ENCODE measurements at regions not wholly inside any gene's neighbourhood (a gene's known extent, or its start where the extent isn't known, plus 50 kb on each side); places are given as distances from the start of the nearest gene placed in this dataset.
"Not testable (repeated sequence)": the region's sequence is repeated elsewhere in the genome, so short reads cannot be mapped to it uniquely, and the experiment has no call there.

DNA sequence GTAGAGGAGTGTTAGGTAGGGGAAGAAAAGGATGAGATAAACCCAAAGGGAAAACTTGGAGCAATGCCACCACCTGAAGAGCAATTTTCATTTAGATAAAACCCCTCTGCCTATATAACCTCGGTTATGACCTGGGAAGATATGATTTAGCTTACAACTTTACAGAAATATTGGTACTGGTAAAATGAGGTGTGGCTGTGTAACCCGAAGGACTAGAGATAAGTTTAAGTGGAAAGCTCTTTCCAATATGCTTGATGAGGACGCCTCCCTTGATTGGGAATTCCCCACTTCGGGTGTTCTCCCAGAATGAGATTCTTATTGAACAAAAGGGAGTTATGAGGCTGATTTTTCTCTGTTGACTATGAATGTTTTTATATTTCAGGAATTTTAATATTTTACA, 109.5 kb upstream of the CDK6 start:
- H3K27ac ChIP-seq = no peak overlapping the region
- no peaks in the 10 kb centered on the region for H3K36me3 ChIP-seq
- intact Hi-C loops (cut with DNase I; ENCODE audit: low total_unique reads) = no loop called here
- no peaks in the 10 kb centered on the region for H3K27me3 ChIP-seq
- TF ChIP-seq POLR2A (IDR thresholded peaks at IDR 0.05) (no peak), EP300 (IDR thresholded peaks at IDR 0.05) (no peak), POLR2AphosphoS5 (IDR thresholded peaks at IDR 0.05) (no peak)
- TF ChIP-seq, protein P1, sequence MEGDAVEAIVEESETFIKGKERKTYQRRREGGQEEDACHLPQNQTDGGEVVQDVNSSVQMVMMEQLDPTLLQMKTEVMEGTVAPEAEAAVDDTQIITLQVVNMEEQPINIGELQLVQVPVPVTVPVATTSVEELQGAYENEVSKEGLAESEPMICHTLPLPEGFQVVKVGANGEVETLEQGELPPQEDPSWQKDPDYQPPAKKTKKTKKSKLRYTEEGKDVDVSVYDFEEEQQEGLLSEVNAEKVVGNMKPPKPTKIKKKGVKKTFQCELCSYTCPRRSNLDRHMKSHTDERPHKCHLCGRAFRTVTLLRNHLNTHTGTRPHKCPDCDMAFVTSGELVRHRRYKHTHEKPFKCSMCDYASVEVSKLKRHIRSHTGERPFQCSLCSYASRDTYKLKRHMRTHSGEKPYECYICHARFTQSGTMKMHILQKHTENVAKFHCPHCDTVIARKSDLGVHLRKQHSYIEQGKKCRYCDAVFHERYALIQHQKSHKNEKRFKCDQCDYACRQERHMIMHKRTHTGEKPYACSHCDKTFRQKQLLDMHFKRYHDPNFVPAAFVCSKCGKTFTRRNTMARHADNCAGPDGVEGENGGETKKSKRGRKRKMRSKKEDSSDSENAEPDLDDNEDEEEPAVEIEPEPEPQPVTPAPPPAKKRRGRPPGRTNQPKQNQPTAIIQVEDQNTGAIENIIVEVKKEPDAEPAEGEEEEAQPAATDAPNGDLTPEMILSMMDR (IDR thresholded peaks at IDR 0.05) = no peak
- H3K4me3 ChIP-seq = no peak overlapping the region
- H3K4me1 ChIP-seq = peaks cover 0 to 6% (median 0%) of the 10 kb centered on the region in 4 donors
- 31 to 60% (median 47%) methylated on average over 4 of the region's 4 CpGs for WGBS, 5 donors
- H3K9me3 ChIP-seq = no peaks in the 10 kb centered on the region
- no peak for DNase-seq

- 68 to 83% (median 76%) methylated on average over 6 of the region's 6 CpGs for WGBS, 5 donors
- intact Hi-C loops (cut with DNase I; ENCODE audit: low total_unique reads) = no loop called here
- H3K4me3 ChIP-seq = no peak overlapping the region
Measured at GRCh38 chr7:92944633-92945032, 108.3 kb upstream of the CDK6 start.

GRCh38 chr7:92942706-92943105, 106.3 kb upstream of the CDK6 start:
- H3K27ac ChIP-seq; H3K4me1 ChIP-seq; H3K27me3 ChIP-seq; H3K36me3 ChIP-seq; intact Hi-C loops (cut with DNase I; ENCODE audit: low total_unique reads); DNase-seq; H3K4me3 ChIP-seq: not testable (repeated sequence)
- H3K9me3 ChIP-seq = peaks cover 0 to 16% (median 13%) of the 10 kb centered on the region in 4 donors
- 25 to 66% (median 51%) methylated on average over 1 of the region's 1 CpG for WGBS, 5 donors

More at GRCh38 chr7:92944633-92945032, 108.3 kb upstream of the CDK6 start:
- peak in 1 of 2 donors; percentile 66 for DNase-seq
- H3K27me3 ChIP-seq = no peaks in the 10 kb centered on the region
- H3K36me3 ChIP-seq = no peaks in the 10 kb centered on the region
- peaks cover 0 to 10% (median 9%) of the 10 kb centered on the region in 4 donors for H3K9me3 ChIP-seq
- TF ChIP-seq, protein P1 (IDR thresholded peaks at IDR 0.05) = no peak
- TF ChIP-seq POLR2A (IDR thresholded peaks at IDR 0.05) (no peak), POLR2AphosphoS5 (IDR thresholded peaks at IDR 0.05) (no peak)
- no peak overlapping the region for H3K27ac ChIP-seq
- peaks cover 0 to 6% (median 0%) of the 10 kb centered on the region in 4 donors for H3K4me1 ChIP-seq

DNA sequence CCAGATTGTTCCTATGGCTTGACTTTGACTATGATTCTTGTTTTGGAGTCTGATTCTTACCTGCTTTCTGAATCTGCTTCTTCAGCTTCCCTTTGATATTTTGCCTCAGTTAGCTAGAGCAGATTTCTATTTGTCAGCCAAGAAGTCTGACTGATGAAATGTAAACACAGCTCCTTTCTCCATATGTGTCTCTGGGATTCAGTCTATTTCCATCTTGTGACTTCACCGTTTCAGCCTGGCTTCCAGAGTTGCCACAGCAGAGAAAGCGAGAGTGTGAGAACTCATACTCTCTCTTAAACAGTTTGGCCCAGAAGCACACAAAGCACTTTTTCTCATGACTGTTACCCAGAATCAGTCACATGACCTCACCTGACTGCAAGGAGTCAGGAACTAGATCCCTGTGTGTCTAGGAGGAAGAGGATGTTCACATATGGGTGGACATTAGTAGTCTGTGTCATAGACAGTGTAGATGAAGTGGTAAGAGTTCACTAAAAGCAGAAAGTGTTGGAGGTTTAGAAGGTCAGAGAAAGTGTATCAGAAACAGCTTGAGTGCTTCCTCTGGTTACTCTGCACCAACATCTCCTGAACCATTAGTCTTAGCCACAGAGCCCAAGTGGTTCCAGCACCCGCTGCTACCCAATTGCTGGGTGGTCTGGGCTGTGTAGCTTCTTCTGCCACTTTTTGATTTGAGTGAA, 103.4 kb upstream of the CDK6 start:
- intact Hi-C loops (cut with DNase I; ENCODE audit: low total_unique reads) = no loop called here
- TF ChIP-seq EP300 (IDR thresholded peaks at IDR 0.05) = no peak
- no peak for TF ChIP-seq POLR2A (IDR thresholded peaks at IDR 0.05)
- TF ChIP-seq, protein P1 (IDR thresholded peaks at IDR 0.05) = no peak
- TF ChIP-seq POLR2AphosphoS5 (IDR thresholded peaks at IDR 0.05) = no peak
- Histone ChIP-seq H3K27ac (no peak overlapping the region), H3K4me3 (no peak overlapping the region), H3K27me3 (no peaks in the 10 kb centered on the region), H3K36me3 (no peaks in the 10 kb centered on the region), H3K4me1 (peaks cover 0 to 6% (median 0%) of the 10 kb centered on the region in 4 donors), H3K9me3 (peaks cover 0 to 16% (median 13%) of the 10 kb centered on the region in 4 donors)
- no peak for DNase-seq
- 62 to 83% (median 74%) methylated on average over 3 of the region's 3 CpGs for WGBS, 5 donors

DNA sequence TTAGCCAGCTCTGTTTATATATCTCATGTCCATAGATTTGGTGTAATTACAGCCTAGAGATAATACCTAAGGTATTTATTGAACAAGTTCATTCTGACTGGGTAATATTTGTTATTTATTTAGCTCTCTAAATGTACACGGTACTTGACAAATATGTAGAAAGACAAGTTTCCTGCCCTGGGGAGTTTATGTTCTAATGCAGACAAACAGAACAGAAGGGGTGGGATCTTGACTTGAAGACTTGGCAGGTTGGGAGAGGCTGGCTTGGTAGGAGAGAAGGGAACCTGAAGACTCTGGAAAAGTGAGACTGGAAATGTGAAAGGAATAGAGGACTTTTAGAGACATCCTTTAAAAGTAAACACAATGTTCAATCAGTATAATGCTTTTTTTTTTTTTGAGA, 97.7 kb upstream of the CDK6 start:
- peak in 1 of 2 donors; percentile 42 for DNase-seq
- no peak overlapping the region for H3K4me3 ChIP-seq
- H3K27ac ChIP-seq = no peak overlapping the region
- no peaks in the 10 kb centered on the region for H3K36me3 ChIP-seq
- H3K27me3 ChIP-seq = no peaks in the 10 kb centered on the region
- peaks cover 0 to 6% (median 0%) of the 10 kb centered on the region in 4 donors for H3K4me1 ChIP-seq
- 17 to 31% (median 23%) methylated on average over 1 of the region's 1 CpG for WGBS, 5 donors
- intact Hi-C loops (cut with DNase I; ENCODE audit: low total_unique reads) = no loop called here
- no peak for TF ChIP-seq POLR2AphosphoS5 (IDR thresholded peaks at IDR 0.05)
- TF ChIP-seq POLR2A (IDR thresholded peaks at IDR 0.05) = no peak
- TF ChIP-seq, protein P1 (IDR thresholded peaks at IDR 0.05) = no peak
- TF ChIP-seq EP300 (IDR thresholded peaks at IDR 0.05) = no peak
- H3K9me3 ChIP-seq = peaks cover 0 to 6% (median under 1%) of the 10 kb centered on the region in 4 donors

All from stomach (tissue), 8 donors.